H9 (cell line): ENCODE measurements at regions not wholly inside any gene's neighbourhood (a gene's known extent, or its start where the extent isn't known, plus 50 kb on each side); places are given as distances from the start of the nearest gene placed in this dataset.

Experiments
- DNase-seq: peaks from one replicate; pipeline ENCODE4 v3.0.0-alpha.2; 2017
- H2AFZ ChIP-seq: one replicate; pipeline ENCODE4 v1.6.1; 2013; ENCODE audit warnings: mild to moderate bottlenecking, low read length, control low read depth, moderate library complexity
- H2AK5ac ChIP-seq: 2 replicates; pipeline ENCODE4 v1.6.1; 2013; ENCODE audit warnings: low read length, control low read depth, mixed read lengths; ENCODE audit not compliant: insufficient read length
- H2BK120ac ChIP-seq: one replicate; pipeline ENCODE4 v1.6.1; 2013; ENCODE audit warnings: low read depth, mild to moderate bottlenecking, low read length, control low read depth, inconsistent platforms; ENCODE audit not compliant: poor library complexity, severe bottlenecking
- H2BK12ac ChIP-seq: 2 replicates; pipeline ENCODE4 v1.6.1; 2013; ENCODE audit warnings: low read length, control low read depth, mixed read lengths, low read depth; ENCODE audit not compliant: insufficient read length
- H2BK15ac ChIP-seq: 2 replicates; pipeline ENCODE4 v1.6.1; 2013; ENCODE audit warnings: low read depth, low read length, control low read depth
- H2BK20ac ChIP-seq: one replicate; pipeline ENCODE4 v1.6.1; 2013; ENCODE audit warnings: low read depth, mild to moderate bottlenecking, low read length, control low read depth, inconsistent platforms; ENCODE audit not compliant: poor library complexity, severe bottlenecking
- H2BK5ac ChIP-seq: 2 replicates; pipeline ENCODE4 v1.6.1; 2013; ENCODE audit warnings: low read length, control low read depth, mixed read lengths; ENCODE audit not compliant: insufficient read length
- H3K14ac ChIP-seq: 2 replicates; pipeline ENCODE4 v1.6.1; 2013; ENCODE audit warnings: low read length, control low read depth; ENCODE audit not compliant: insufficient read depth
- H3K18ac ChIP-seq: 2 replicates; pipeline ENCODE4 v1.6.1; 2013; ENCODE audit warnings: low read depth, mild to moderate bottlenecking, mixed read lengths, low read length, control low read depth; ENCODE audit not compliant: insufficient read length
- H3K23ac ChIP-seq: 2 replicates; pipeline ENCODE4 v1.6.1; 2013; ENCODE audit warnings: low read length, control low read depth, mixed read lengths, low read depth; ENCODE audit not compliant: insufficient read length
- H3K23me2 ChIP-seq: 2 replicates; pipeline ENCODE4 v1.6.1; 2013; ENCODE audit warnings: low read depth, mild to moderate bottlenecking, mixed read lengths, low read length, control low read depth; ENCODE audit not compliant: insufficient read length, poor library complexity, severe bottlenecking
- H3K27ac ChIP-seq: 2 replicates; pipeline ENCODE4 v1.5.1; 2013; ENCODE audit warnings: low read length, control low read depth, mixed read lengths, low read depth; ENCODE audit not compliant: insufficient read length
- H3K27me3 ChIP-seq: 2 replicates; pipeline ENCODE4 v1.6.1; 2013; ENCODE audit warnings: low read length, control low read depth, inconsistent platforms; ENCODE audit not compliant: insufficient read depth
- H3K4ac ChIP-seq: 2 replicates; pipeline ENCODE4 v1.6.1; 2013; ENCODE audit warnings: low read depth, mild to moderate bottlenecking, control low read depth, inconsistent platforms, low read length, moderate library complexity
- H3K4me1 ChIP-seq: 2 replicates; pipeline ENCODE4 v1.6.1; 2013; ENCODE audit warnings: low read length, control low read depth, inconsistent platforms; ENCODE audit not compliant: insufficient read depth
- H3K4me2 ChIP-seq: 2 replicates; pipeline ENCODE4 v1.6.1; 2013; ENCODE audit warnings: low read length, control low read depth, mixed read lengths; ENCODE audit not compliant: insufficient read length, insufficient read depth
- H3K56ac ChIP-seq: 2 replicates; pipeline ENCODE4 v1.6.1; 2013; ENCODE audit warnings: low read depth, mild to moderate bottlenecking, mixed read lengths, low read length, control low read depth; ENCODE audit not compliant: insufficient read length
- H3K79me1 ChIP-seq: 2 replicates; pipeline ENCODE4 v1.6.1; 2013; ENCODE audit warnings: low read depth, mild to moderate bottlenecking, moderate library complexity, low read length, control low read depth, inconsistent platforms; ENCODE audit not compliant: insufficient read depth, poor library complexity, severe bottlenecking
- H3K79me2 ChIP-seq: 2 replicates; pipeline ENCODE4 v1.6.1; 2013; ENCODE audit warnings: low read length, control low read depth, inconsistent platforms; ENCODE audit not compliant: insufficient read depth
- H3K9ac ChIP-seq: 2 replicates; pipeline ENCODE4 v1.6.1; 2013; ENCODE audit warnings: low read length, control low read depth, mixed read lengths; ENCODE audit not compliant: insufficient read length; ENCODE audit errors: extremely low read depth
- H3K9me3 ChIP-seq: one replicate; pipeline ENCODE4 v1.6.1; 2013; ENCODE audit warnings: low read depth, low read length, inconsistent platforms; ENCODE audit not compliant: control insufficient read depth
- H3T11ph ChIP-seq: one replicate; pipeline ENCODE4 v1.6.1; 2013; ENCODE audit warnings: mild to moderate bottlenecking, low read length, control low read depth, inconsistent platforms
- H4K20me1 ChIP-seq: one replicate; pipeline ENCODE4 v1.6.1; 2013; ENCODE audit not compliant: control insufficient read depth, insufficient read length, insufficient read depth
- H4K5ac ChIP-seq: 2 replicates; pipeline ENCODE4 v1.6.1; 2013; ENCODE audit warnings: low read depth, mild to moderate bottlenecking, mixed read lengths, low read length, control low read depth; ENCODE audit not compliant: insufficient read length
- H4K8ac ChIP-seq: replicated peaks from 2 replicates; pipeline ENCODE4 v1.6.1; 2013; ENCODE audit warnings: low read length, control low read depth, mixed read lengths, low read depth; ENCODE audit not compliant: insufficient read length
- H4K91ac ChIP-seq: 2 replicates; pipeline ENCODE4 v1.6.1; 2013; ENCODE audit warnings: low read depth, mild to moderate bottlenecking, moderate library complexity, mixed read lengths, low read length, control low read depth; ENCODE audit not compliant: insufficient read length
- H3K27ac Mint-ChIP-seq, 3 experiments: 2 replicates in 2 of 3; 3 replicates in 1 of 3; pipeline ENCODE4 v1.8.0; 2020 to 2021; ENCODE audit warnings: mixed read lengths in 3 of 3, mild to moderate bottlenecking in 1 of 3, moderate library complexity in 1 of 3
- H3K27me3 Mint-ChIP-seq: 2 replicates; pipeline ENCODE4 v1.8.0; 2021; ENCODE audit warnings: low read depth, mild to moderate bottlenecking, moderate library complexity, mixed read lengths
- H3K36me3 Mint-ChIP-seq, 3 experiments: 2 replicates in 2 of 3; 3 replicates in 1 of 3; pipeline ENCODE4 v1.8.0; 2020 to 2021; ENCODE audit warnings: low read depth in 3 of 3, mixed read lengths in 3 of 3; ENCODE audit not compliant: insufficient read depth in 1 of 3
- H3K4me1 Mint-ChIP-seq, 2 experiments: 2 replicates each; pipeline ENCODE4 v1.8.0; 2020; ENCODE audit warnings: mixed read lengths in 2 of 2
- H3K4me3 Mint-ChIP-seq, 2 experiments: 2 replicates in 1 of 2; 3 replicates in 1 of 2; pipeline ENCODE4 v1.8.0; 2020 to 2021; ENCODE audit warnings: mild to moderate bottlenecking in 2 of 2, mixed read lengths in 2 of 2, moderate library complexity in 1 of 2
- H3K9me3 Mint-ChIP-seq, 2 experiments: 2 replicates in 1 of 2; 3 replicates in 1 of 2; pipeline ENCODE4 v1.8.0; 2020; ENCODE audit warnings: mild to moderate bottlenecking in 2 of 2, mixed read lengths in 2 of 2, moderate library complexity in 1 of 2
- WGBS: extraction: QIAGEN DNeasy Blood & Tissue Kit; methylation state at CpG from one replicate; pipeline ENCODE4 v1.1.7; 2013; ENCODE audit warnings: missing lambda C conversion rate, low lambda C conversion rate, mixed read lengths; ENCODE audit not compliant: insufficient read length; ENCODE audit errors: extremely low coverage; 5-methylcytosine and 5-hydroxymethylcytosine counted together
- TF ChIP-seq, protein P1 (sequence below): fragments of 200-600 bp; sonication (generic); conservative IDR thresholded peaks from 3 replicates; pipeline ENCODE4 v1.8.0; 2021; ENCODE audit warnings: antibody characterized with exemption, mild to moderate bottlenecking

DNA sequence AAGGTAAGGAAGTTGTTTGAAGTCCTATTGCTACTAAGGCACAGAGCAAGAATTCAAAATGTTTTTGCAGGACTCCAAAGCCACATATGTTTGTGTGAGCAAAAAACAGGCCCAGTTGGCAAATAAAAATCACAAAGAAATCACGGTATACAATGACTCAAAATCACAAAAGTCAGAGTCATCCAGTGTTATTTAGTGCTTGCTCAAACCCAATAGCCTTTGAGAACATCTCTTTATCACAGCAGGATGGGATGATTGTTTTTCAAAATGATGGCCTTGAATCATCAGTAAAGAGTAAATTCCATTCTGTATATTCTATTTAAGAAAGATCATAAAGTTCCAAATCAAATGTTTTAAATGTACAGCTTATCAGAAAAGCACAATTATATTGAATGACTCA is 693.9 kb downstream of the REEP3 start:
- Histone ChIP-seq H4K91ac (no peak overlapping the region), H2AFZ (no peak overlapping the region), H2AK5ac (no peak overlapping the region), H3K4me2 (no peak overlapping the region), H3K23me2 (no peaks in the 10 kb centered on the region), H2BK20ac (no peak overlapping the region), H3K14ac (no peak overlapping the region), H2BK120ac (no peak overlapping the region), H3K9ac (no peak overlapping the region), H3T11ph (no peak overlapping the region), H4K8ac (no peak overlapping the region), H3K27me3 (no peaks in the 10 kb centered on the region), H3K9me3 (no peaks in the 10 kb centered on the region), H2BK5ac (no peak overlapping the region), H2BK15ac (no peak overlapping the region), H3K18ac (no peak overlapping the region), H3K27ac (no peak overlapping the region), H4K20me1 (no peaks in the 10 kb centered on the region), H3K4ac (no peak overlapping the region), H4K5ac (no peak overlapping the region), H3K4me1 (no peaks in the 10 kb centered on the region), H2BK12ac (no peak overlapping the region), H3K79me1 (no peaks in the 10 kb centered on the region), H3K79me2 (no peaks in the 10 kb centered on the region), H3K56ac (no peak overlapping the region), H3K23ac (no peak overlapping the region)
- TF ChIP-seq, protein P1, sequence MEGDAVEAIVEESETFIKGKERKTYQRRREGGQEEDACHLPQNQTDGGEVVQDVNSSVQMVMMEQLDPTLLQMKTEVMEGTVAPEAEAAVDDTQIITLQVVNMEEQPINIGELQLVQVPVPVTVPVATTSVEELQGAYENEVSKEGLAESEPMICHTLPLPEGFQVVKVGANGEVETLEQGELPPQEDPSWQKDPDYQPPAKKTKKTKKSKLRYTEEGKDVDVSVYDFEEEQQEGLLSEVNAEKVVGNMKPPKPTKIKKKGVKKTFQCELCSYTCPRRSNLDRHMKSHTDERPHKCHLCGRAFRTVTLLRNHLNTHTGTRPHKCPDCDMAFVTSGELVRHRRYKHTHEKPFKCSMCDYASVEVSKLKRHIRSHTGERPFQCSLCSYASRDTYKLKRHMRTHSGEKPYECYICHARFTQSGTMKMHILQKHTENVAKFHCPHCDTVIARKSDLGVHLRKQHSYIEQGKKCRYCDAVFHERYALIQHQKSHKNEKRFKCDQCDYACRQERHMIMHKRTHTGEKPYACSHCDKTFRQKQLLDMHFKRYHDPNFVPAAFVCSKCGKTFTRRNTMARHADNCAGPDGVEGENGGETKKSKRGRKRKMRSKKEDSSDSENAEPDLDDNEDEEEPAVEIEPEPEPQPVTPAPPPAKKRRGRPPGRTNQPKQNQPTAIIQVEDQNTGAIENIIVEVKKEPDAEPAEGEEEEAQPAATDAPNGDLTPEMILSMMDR: no peak
- no peak for DNase-seq
- H3K4me1 Mint-ChIP-seq: peaks cover 0 to 4% of the 10 kb centered on the region in 2 experiments; a peak in 1 of 4 replicates
- no peak overlapping the region for H3K4me3 Mint-ChIP-seq
- peaks cover under 1 to 2% of the 10 kb centered on the region in 2 experiments; a peak in 3 of 5 replicates for H3K9me3 Mint-ChIP-seq
- WGBS: no CpG with 5 or more reads among the region's 1 CpG
- no peaks in the 10 kb centered on the region for H3K27me3 Mint-ChIP-seq
- H3K36me3 Mint-ChIP-seq: no peaks in the 10 kb centered on the region
- H3K27ac Mint-ChIP-seq: no peak overlapping the region
